Muscle layer of duodenum (tissue), 2 donors: ENCODE measurements at regions not wholly inside any gene's neighbourhood (a gene's known extent, or its start where the extent isn't known, plus 50 kb on each side); places are given as distances from the start of the nearest gene placed in this dataset.
"Not testable (repeated sequence)": the region's sequence is repeated elsewhere in the genome, so short reads cannot be mapped to it uniquely, and the experiment has no call there.

Source experiments
- H3K27ac ChIP-seq: one replicate; pipeline ENCODE4 v1.7.0; 2013; ENCODE audit warnings: mild to moderate bottlenecking, low read length
- H3K27me3 ChIP-seq: one replicate; pipeline ENCODE4 v1.7.0; 2013; ENCODE audit warnings: low read depth, mild to moderate bottlenecking, control low read depth, low read length
- H3K36me3 ChIP-seq, 2 donors: one replicate each; pipeline ENCODE4 v1.7.0; 2013; ENCODE audit warnings: low read length in 2 of 2, control low read depth in 1 of 2, mild to moderate bottlenecking in 1 of 2; ENCODE audit not compliant: insufficient read depth in 2 of 2, control insufficient read depth in 1 of 2
- H3K4me1 ChIP-seq, 2 donors: one replicate each; pipeline ENCODE4 v1.7.0; 2013; ENCODE audit warnings: low read length in 2 of 2, mild to moderate bottlenecking in 2 of 2, control low read depth in 1 of 2, moderate library complexity in 1 of 2; ENCODE audit not compliant: insufficient read depth in 2 of 2, control insufficient read depth in 1 of 2
- H3K4me3 ChIP-seq, 2 donors: one replicate each; pipeline ENCODE4 v1.7.0; 2013; ENCODE audit warnings: low read length in 2 of 2, low read depth in 1 of 2, mild to moderate bottlenecking in 1 of 2
- H3K9me3 ChIP-seq, 2 donors: one replicate each; pipeline ENCODE4 v1.7.0; 2013; ENCODE audit warnings: low read length in 2 of 2, control low read depth in 1 of 2, mild to moderate bottlenecking in 1 of 2; ENCODE audit not compliant: control insufficient read depth in 1 of 2
- donor health status: healthy.

GRCh38 chr4:60890743-60891142, 309.4 kb upstream of the ADGRL3 start:
- no peaks in the 10 kb centered on the region for H3K9me3 ChIP-seq
- no peaks in the 10 kb centered on the region for H3K4me1 ChIP-seq
- H3K27me3 ChIP-seq, result no peaks in the 10 kb centered on the region
- no peak overlapping the region for H3K27ac ChIP-seq
- no peaks in the 10 kb centered on the region for H3K36me3 ChIP-seq
- no peak overlapping the region for H3K4me3 ChIP-seq

GRCh38 chr4:60891947-60892346, 308.2 kb upstream of the ADGRL3 start:
- Histone ChIP-seq H3K4me3 (no peak overlapping the region), H3K36me3 (no peaks in the 10 kb centered on the region), H3K4me1 (no peaks in the 10 kb centered on the region), H3K27ac (no peak overlapping the region), H3K27me3 (no peaks in the 10 kb centered on the region), H3K9me3 (no peaks in the 10 kb centered on the region)

- H3K4me1 ChIP-seq, result no peaks in the 10 kb centered on the region
- no peak overlapping the region for H3K27ac ChIP-seq
- H3K9me3 ChIP-seq, result no peaks in the 10 kb centered on the region
- no peaks in the 10 kb centered on the region for H3K36me3 ChIP-seq
- no peaks in the 10 kb centered on the region for H3K27me3 ChIP-seq
- H3K4me3 ChIP-seq, result no peak overlapping the region
These were observed 302.7 kb upstream of the ADGRL3 start for GRCh38 chr4:60897415-60897814.

GRCh38 chr4:60905162-60905561, 295.0 kb upstream of the ADGRL3 start:
- no peaks in the 10 kb centered on the region for H3K36me3 ChIP-seq
- no peak overlapping the region for H3K4me3 ChIP-seq
- H3K9me3 ChIP-seq, result no peaks in the 10 kb centered on the region
- no peaks in the 10 kb centered on the region for H3K4me1 ChIP-seq
- H3K27ac ChIP-seq, result no peak overlapping the region
- H3K27me3 ChIP-seq, result no peaks in the 10 kb centered on the region

GRCh38 chr4:60911127-60911526, 289.0 kb upstream of the ADGRL3 start:
- Histone ChIP-seq H3K9me3 (no peaks in the 10 kb centered on the region), H3K27ac (no peak overlapping the region), H3K4me1 (no peaks in the 10 kb centered on the region), H3K27me3 (no peaks in the 10 kb centered on the region), H3K4me3 (no peak overlapping the region), H3K36me3 (no peaks in the 10 kb centered on the region)

- H3K4me3 ChIP-seq, result no peak overlapping the region
- H3K27me3 ChIP-seq, result no peaks in the 10 kb centered on the region
- no peaks in the 10 kb centered on the region for H3K4me1 ChIP-seq
- no peaks in the 10 kb centered on the region for H3K36me3 ChIP-seq
- no peaks in the 10 kb centered on the region for H3K9me3 ChIP-seq
- no peak overlapping the region for H3K27ac ChIP-seq
These were observed 287.1 kb upstream of the ADGRL3 start for GRCh38 chr4:60913002-60913401.

- Histone ChIP-seq H3K9me3 (no peaks in the 10 kb centered on the region), H3K4me1 (no peaks in the 10 kb centered on the region), H3K4me3 (no peak overlapping the region), H3K36me3 (no peaks in the 10 kb centered on the region), H3K27ac (no peak overlapping the region), H3K27me3 (no peaks in the 10 kb centered on the region)
These were observed 286.5 kb upstream of the ADGRL3 start for GRCh38 chr4:60913671-60914070.

- not testable (repeated sequence) for H3K36me3 ChIP-seq, H3K27me3 ChIP-seq, H3K9me3 ChIP-seq, H3K27ac ChIP-seq, H3K4me1 ChIP-seq, H3K4me3 ChIP-seq
These were observed 278.4 kb upstream of the ADGRL3 start for GRCh38 chr4:60921735-60922134.

- no peaks in the 10 kb centered on the region for H3K27me3 ChIP-seq
- no peaks in the 10 kb centered on the region for H3K4me1 ChIP-seq
- H3K9me3 ChIP-seq, result no peaks in the 10 kb centered on the region
- no peak overlapping the region for H3K4me3 ChIP-seq
- no peak overlapping the region for H3K27ac ChIP-seq
- H3K36me3 ChIP-seq, result no peaks in the 10 kb centered on the region
These were observed 277.1 kb upstream of the ADGRL3 start for GRCh38 chr4:60923075-60923474.

- H3K9me3 ChIP-seq, result no peaks in the 10 kb centered on the region
- no peak overlapping the region for H3K27ac ChIP-seq
- no peak overlapping the region for H3K4me3 ChIP-seq
- no peaks in the 10 kb centered on the region for H3K36me3 ChIP-seq
- H3K27me3 ChIP-seq, result no peaks in the 10 kb centered on the region
- no peaks in the 10 kb centered on the region for H3K4me1 ChIP-seq
These were observed 273.5 kb upstream of the ADGRL3 start for GRCh38 chr4:60926624-60927023.

- H3K36me3 ChIP-seq, result no peaks in the 10 kb centered on the region
- no peak overlapping the region for H3K27ac ChIP-seq
- H3K9me3 ChIP-seq, result no peaks in the 10 kb centered on the region
- no peaks in the 10 kb centered on the region for H3K4me1 ChIP-seq
- no peaks in the 10 kb centered on the region for H3K27me3 ChIP-seq
- no peak overlapping the region for H3K4me3 ChIP-seq
These were observed 269.3 kb upstream of the ADGRL3 start for GRCh38 chr4:60930866-60931265.

- Histone ChIP-seq H3K4me1 (no peaks in the 10 kb centered on the region), H3K27me3 (no peaks in the 10 kb centered on the region), H3K9me3 (no peaks in the 10 kb centered on the region), H3K27ac (no peak overlapping the region), H3K36me3 (no peaks in the 10 kb centered on the region), H3K4me3 (no peak overlapping the region)
These were observed 265.4 kb upstream of the ADGRL3 start for GRCh38 chr4:60934566-60935295.
